Fibroblast of lung (primary cell): ENCODE measurements at regions not wholly inside any gene's neighbourhood (a gene's known extent, or its start where the extent isn't known, plus 50 kb on each side); places are given as distances from the start of the nearest gene placed in this dataset.

Experiments used
- DNase-seq, 2 donors: peaks; one replicate each; pipeline versions ENCODE4 v3.0.0 to v3.0.0-alpha.2; 2010; ENCODE audit warnings: low read depth in 2 of 2
- H2AFZ ChIP-seq: 2 replicates; pipeline ENCODE4 v1.5.1; 2012; ENCODE audit warnings: low read length, control low read depth, inconsistent platforms
- H3K27ac ChIP-seq: 2 replicates; pipeline ENCODE4 v1.5.1; 2011; ENCODE audit warnings: low read length, control low read depth; ENCODE audit not compliant: insufficient read depth
- H3K27me3 ChIP-seq: 2 replicates; pipeline ENCODE4 v1.5.1; 2011; ENCODE audit warnings: mild to moderate bottlenecking, low read length; ENCODE audit not compliant: control insufficient read depth, insufficient read depth
- H3K36me3 ChIP-seq: 2 replicates; pipeline ENCODE4 v1.5.1; 2011; ENCODE audit warnings: low read length; ENCODE audit not compliant: control insufficient read depth, insufficient read depth
- H3K4me1 ChIP-seq: 2 replicates; pipeline ENCODE4 v1.5.1; 2011; ENCODE audit warnings: low read length; ENCODE audit not compliant: control insufficient read depth, insufficient read depth; ENCODE audit errors: extremely low read depth
- H3K4me2 ChIP-seq: 2 replicates; pipeline ENCODE4 v1.5.1; 2011; ENCODE audit warnings: low read length, control low read depth; ENCODE audit not compliant: insufficient read depth; ENCODE audit errors: extremely low read depth
- H3K4me3 ChIP-seq, 4 experiments: fragments of 200-600 bp in 1 of 4; sonication (generic) in 1 of 4; replicated peaks in 1 of 4; 2 replicates each; pipeline ENCODE4 v1.5.1; 2011 to 2016; ENCODE audit warnings: low read length in 4 of 4, low read depth in 3 of 4, mild to moderate bottlenecking in 3 of 4, control low read depth in 2 of 4, inconsistent platforms in 1 of 4, mixed read lengths in 1 of 4; ENCODE audit not compliant: insufficient read depth in 1 of 4; ENCODE audit errors: control extremely low read depth in 1 of 4
- H3K79me2 ChIP-seq: 2 replicates; pipeline ENCODE4 v1.5.1; 2012; ENCODE audit warnings: mild to moderate bottlenecking, low read length, inconsistent platforms; ENCODE audit not compliant: control insufficient read depth, insufficient read depth
- H3K9ac ChIP-seq: 2 replicates; pipeline ENCODE4 v1.5.1; 2011; ENCODE audit warnings: mild to moderate bottlenecking, low read length, control low read depth; ENCODE audit not compliant: insufficient read depth
- H3K9me3 ChIP-seq: 2 replicates; pipeline ENCODE4 v1.5.1; 2012; ENCODE audit warnings: low read depth, low read length; ENCODE audit not compliant: control insufficient read depth, insufficient read depth
- H4K20me1 ChIP-seq: 2 replicates; pipeline ENCODE4 v1.5.1; 2011; ENCODE audit warnings: low read length; ENCODE audit not compliant: control insufficient read depth, insufficient read depth; ENCODE audit errors: extremely low read depth
- EZH2 ChIP-seq: IDR thresholded peaks from 2 replicates; pipeline ENCODE4 v1.5.1; 2012; ENCODE audit warnings: low read length, control low read depth, mild to moderate bottlenecking; ENCODE audit errors: missing control alignments
- TF ChIP-seq, protein P1 (sequence below), 2 donors: IDR thresholded peaks in 1 of 2; conservative IDR thresholded peaks in 1 of 2; 1 replicate in 1 of 2; 2 replicates in 1 of 2; pipeline ENCODE4 v1.5.1; 2011 to 2012; ENCODE audit warnings: low read length in 2 of 2, control low read depth in 1 of 2, inconsistent platforms in 1 of 2, low read depth in 1 of 2, mild to moderate bottlenecking in 1 of 2

DNA sequence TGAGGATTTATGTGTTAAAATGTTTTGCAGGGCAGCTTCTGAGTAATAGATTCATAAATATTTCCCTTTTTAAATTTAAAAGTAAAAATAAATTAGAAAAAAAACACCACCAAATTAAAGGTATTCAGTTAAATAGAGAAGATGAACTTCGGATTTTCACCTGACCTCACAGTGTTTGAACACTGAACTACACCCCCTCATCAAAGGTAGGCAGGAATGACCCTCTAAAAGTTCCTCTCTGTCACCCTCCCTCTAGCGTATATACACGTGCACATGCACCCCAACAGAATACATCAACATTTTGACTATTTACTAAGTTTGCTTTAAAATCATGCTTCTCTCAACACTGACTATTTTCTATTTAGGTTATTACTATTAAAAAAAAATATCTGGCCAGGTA is 528.3 kb downstream of the QKI start:
- H3K4me3 ChIP-seq, result no peak overlapping the region
- no peaks in the 10 kb centered on the region for H3K36me3 ChIP-seq
- H3K79me2 ChIP-seq, result no peaks in the 10 kb centered on the region
- no peak overlapping the region for H3K27ac ChIP-seq
- H3K9me3 ChIP-seq, result no peaks in the 10 kb centered on the region
- H2AFZ ChIP-seq, result no peak overlapping the region
- no peak overlapping the region for H3K9ac ChIP-seq
- DNase-seq, result no peak
- TF ChIP-seq EZH2, result no peak
- H4K20me1 ChIP-seq, result no peaks in the 10 kb centered on the region
- H3K27me3 ChIP-seq, result no peaks in the 10 kb centered on the region
- H3K4me1 ChIP-seq, result peaks cover 2% of the 10 kb centered on the region
- no peak overlapping the region for H3K4me2 ChIP-seq

DNA sequence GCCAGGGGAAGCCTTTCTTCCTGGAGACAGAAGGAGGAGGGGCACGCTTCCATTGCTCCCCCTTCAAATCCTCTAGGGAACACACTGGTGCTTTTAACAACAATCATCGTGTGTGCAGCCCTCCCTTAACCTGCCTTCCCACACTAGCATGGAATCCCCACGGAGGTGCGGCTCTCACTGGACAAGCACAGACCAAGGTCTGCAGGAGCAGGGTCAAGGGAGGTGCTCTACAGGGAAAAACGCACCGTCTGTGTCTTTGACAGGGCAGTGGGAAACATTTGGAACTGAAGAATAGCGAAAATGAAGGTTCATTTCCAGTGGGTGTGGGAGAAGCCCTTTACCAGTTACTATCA is 527.1 kb downstream of the QKI start:
- TF ChIP-seq, protein P1, sequence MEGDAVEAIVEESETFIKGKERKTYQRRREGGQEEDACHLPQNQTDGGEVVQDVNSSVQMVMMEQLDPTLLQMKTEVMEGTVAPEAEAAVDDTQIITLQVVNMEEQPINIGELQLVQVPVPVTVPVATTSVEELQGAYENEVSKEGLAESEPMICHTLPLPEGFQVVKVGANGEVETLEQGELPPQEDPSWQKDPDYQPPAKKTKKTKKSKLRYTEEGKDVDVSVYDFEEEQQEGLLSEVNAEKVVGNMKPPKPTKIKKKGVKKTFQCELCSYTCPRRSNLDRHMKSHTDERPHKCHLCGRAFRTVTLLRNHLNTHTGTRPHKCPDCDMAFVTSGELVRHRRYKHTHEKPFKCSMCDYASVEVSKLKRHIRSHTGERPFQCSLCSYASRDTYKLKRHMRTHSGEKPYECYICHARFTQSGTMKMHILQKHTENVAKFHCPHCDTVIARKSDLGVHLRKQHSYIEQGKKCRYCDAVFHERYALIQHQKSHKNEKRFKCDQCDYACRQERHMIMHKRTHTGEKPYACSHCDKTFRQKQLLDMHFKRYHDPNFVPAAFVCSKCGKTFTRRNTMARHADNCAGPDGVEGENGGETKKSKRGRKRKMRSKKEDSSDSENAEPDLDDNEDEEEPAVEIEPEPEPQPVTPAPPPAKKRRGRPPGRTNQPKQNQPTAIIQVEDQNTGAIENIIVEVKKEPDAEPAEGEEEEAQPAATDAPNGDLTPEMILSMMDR (conservative IDR thresholded peaks at IDR 0.05 in 1 of 2, IDR thresholded peaks at IDR 0.05 in 1 of 2; ENCODE audit: low read depth in 1 of 2, low read length in 2 of 2), result no peak
- TF ChIP-seq EZH2, result no peak
- DNase-seq, result no peak
- peak overlapping the region; percentile 13 for H3K27ac ChIP-seq
- no peaks in the 10 kb centered on the region for H3K9me3 ChIP-seq
- H3K79me2 ChIP-seq, result no peaks in the 10 kb centered on the region
- H3K9ac ChIP-seq, result no peak overlapping the region
- H3K36me3 ChIP-seq, result no peaks in the 10 kb centered on the region
- H2AFZ ChIP-seq, result no peak overlapping the region
- no peaks in the 10 kb centered on the region for H4K20me1 ChIP-seq
- no peak overlapping the region for H3K4me2 ChIP-seq
- H3K27me3 ChIP-seq, result no peaks in the 10 kb centered on the region
- no peak overlapping the region for H3K4me3 ChIP-seq
- H3K4me1 ChIP-seq, result peaks cover 2% of the 10 kb centered on the region

DNA sequence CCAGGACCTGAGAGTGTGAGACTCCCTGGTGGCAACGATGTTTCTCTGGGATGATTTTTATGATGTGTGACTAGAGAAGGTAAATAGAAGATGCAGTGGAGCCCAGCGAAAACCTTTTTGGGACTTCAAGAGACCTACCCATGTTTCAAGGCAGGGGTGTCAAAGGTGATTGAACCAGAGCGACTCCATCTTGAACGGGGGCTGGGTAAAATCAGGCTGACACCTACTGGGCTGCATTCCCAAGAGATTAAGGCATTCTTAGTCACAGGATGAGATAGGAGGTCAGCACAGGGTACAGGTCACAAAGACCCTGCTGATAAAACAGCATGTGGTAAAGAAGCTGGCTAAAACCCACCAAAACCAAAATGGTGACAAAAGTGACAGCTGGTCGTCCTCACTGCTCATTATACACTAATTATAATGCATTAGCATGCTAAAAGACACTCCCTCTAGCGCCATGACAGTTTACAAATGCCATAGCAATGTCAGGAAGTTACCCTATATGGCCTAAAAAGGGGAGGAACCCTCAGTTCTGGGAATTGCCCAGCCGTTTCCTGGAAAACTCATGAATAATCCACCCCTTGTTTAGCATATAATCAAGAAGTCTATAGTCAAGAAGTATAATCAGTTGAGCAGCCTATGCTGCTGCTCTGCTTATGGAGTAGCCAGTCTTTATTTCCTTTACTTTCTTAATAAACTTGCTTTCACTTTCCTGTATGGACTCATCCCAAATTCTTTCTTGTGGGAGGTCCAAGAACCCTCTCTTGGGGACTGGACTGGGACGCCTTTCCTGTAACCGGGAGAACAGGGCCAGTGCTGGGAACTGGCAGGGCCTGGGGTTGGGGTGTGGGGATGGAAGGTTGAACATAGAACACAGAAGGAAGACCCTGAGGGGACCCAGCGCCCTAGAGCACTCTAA is 526.4 kb downstream of the QKI start:
- Histone ChIP-seq H3K4me1 (peaks cover 2% of the 10 kb centered on the region), H2AFZ (no peak overlapping the region), H4K20me1 (no peaks in the 10 kb centered on the region), H3K9me3 (no peaks in the 10 kb centered on the region), H3K9ac (no peak overlapping the region), H3K27ac (peak overlapping the region; percentile 13), H3K4me3 (no peak overlapping the region), H3K79me2 (no peaks in the 10 kb centered on the region), H3K4me2 (no peak overlapping the region), H3K27me3 (no peaks in the 10 kb centered on the region), H3K36me3 (no peaks in the 10 kb centered on the region)
- DNase-seq, result peak; percentile 2 to 35
- no peak for TF ChIP-seq EZH2
- TF ChIP-seq, protein P1 (conservative IDR thresholded peaks at IDR 0.05 in 1 of 2, IDR thresholded peaks at IDR 0.05 in 1 of 2; ENCODE audit: low read depth in 1 of 2, low read length in 2 of 2), result no peak
